Mesenchymal stem cell (in vitro differentiated cells and primary cell): ENCODE measurements at regions not wholly inside any gene's neighbourhood (a gene's known extent, or its start where the extent isn't known, plus 50 kb on each side); places are given as distances from the start of the nearest gene placed in this dataset.

ENCODE experiments used
- DNase-seq: peaks from one replicate; pipeline ENCODE4 v3.0.0-alpha.2; 2013
- H2AFZ ChIP-seq: one replicate; pipeline ENCODE4 v1.6.1; 2013; ENCODE audit warnings: low read depth, mild to moderate bottlenecking, control low read depth, inconsistent platforms, low read length, moderate library complexity
- H2AK5ac ChIP-seq: 2 replicates; pipeline ENCODE4 v1.6.1; 2013; ENCODE audit warnings: low read length, moderate library complexity, mild to moderate bottlenecking, inconsistent platforms; ENCODE audit not compliant: severe bottlenecking
- H2BK120ac ChIP-seq: one replicate; pipeline ENCODE4 v1.6.1; 2013; ENCODE audit warnings: low read depth, mild to moderate bottlenecking, inconsistent platforms, low read length, moderate library complexity
- H2BK12ac ChIP-seq, 2 experiments: one replicate each; pipeline ENCODE4 v1.6.1; 2013; ENCODE audit warnings: inconsistent platforms in 2 of 2, low read length in 2 of 2, mild to moderate bottlenecking in 2 of 2, moderate library complexity in 2 of 2, control low read depth in 1 of 2
- H2BK15ac ChIP-seq: one replicate; pipeline ENCODE4 v1.6.1; 2013; ENCODE audit warnings: mild to moderate bottlenecking, low read depth, inconsistent platforms; ENCODE audit not compliant: poor library complexity, severe bottlenecking
- H2BK5ac ChIP-seq: 2 replicates; pipeline ENCODE4 v1.6.1; 2013; ENCODE audit warnings: low read depth, mild to moderate bottlenecking, low read length, control low read depth, inconsistent platforms; ENCODE audit not compliant: poor library complexity, severe bottlenecking
- H3K14ac ChIP-seq, 2 experiments: one replicate each; pipeline ENCODE4 v1.6.1; 2013; ENCODE audit warnings: inconsistent platforms in 2 of 2, low read length in 2 of 2, control low read depth in 1 of 2, mild to moderate bottlenecking in 1 of 2, moderate library complexity in 1 of 2
- H3K18ac ChIP-seq, 2 experiments: one replicate each; pipeline ENCODE4 v1.6.1; 2013; ENCODE audit warnings: inconsistent platforms in 2 of 2, low read length in 2 of 2, control low read depth in 1 of 2, low read depth in 1 of 2, mild to moderate bottlenecking in 1 of 2
- H3K23ac ChIP-seq, 2 experiments: one replicate each; pipeline ENCODE4 v1.6.1; 2013; ENCODE audit warnings: inconsistent platforms in 2 of 2, low read length in 2 of 2, mild to moderate bottlenecking in 2 of 2, moderate library complexity in 2 of 2, control low read depth in 1 of 2
- H3K27ac ChIP-seq: 2 replicates; pipeline ENCODE4 v1.5.1; 2013; ENCODE audit warnings: mild to moderate bottlenecking, moderate library complexity, low read length, control low read depth, inconsistent platforms; ENCODE audit not compliant: poor library complexity, severe bottlenecking
- H3K27me3 ChIP-seq, 2 experiments: 2 replicates each; pipeline versions ENCODE4 v1.6.1 to v1.7.0; 2013; ENCODE audit warnings: low read length in 2 of 2, mild to moderate bottlenecking in 2 of 2, moderate library complexity in 2 of 2, control low read depth in 1 of 2, inconsistent platforms in 1 of 2; ENCODE audit not compliant: control insufficient read depth in 1 of 2, insufficient read depth in 1 of 2
- H3K36me3 ChIP-seq, 2 experiments: 2 replicates each; pipeline versions ENCODE4 v1.6.1 to v1.7.0; 2013; ENCODE audit warnings: low read length in 2 of 2, control low read depth in 1 of 2, inconsistent platforms in 1 of 2, low read depth in 1 of 2, mild to moderate bottlenecking in 1 of 2; ENCODE audit not compliant: insufficient read depth in 2 of 2, control insufficient read depth in 1 of 2
- H3K4ac ChIP-seq, 2 experiments: one replicate each; pipeline ENCODE4 v1.6.1; 2013; ENCODE audit warnings: inconsistent platforms in 2 of 2, low read length in 2 of 2, mild to moderate bottlenecking in 2 of 2, moderate library complexity in 2 of 2, control low read depth in 1 of 2, low read depth in 1 of 2
- H3K4me1 ChIP-seq: 2 replicates; pipeline ENCODE4 v1.6.1; 2013; ENCODE audit warnings: low read depth, low read length, control low read depth; ENCODE audit not compliant: control insufficient read depth, insufficient read depth
- H3K4me2 ChIP-seq: 2 replicates; pipeline ENCODE4 v1.6.1; 2013; ENCODE audit warnings: low read length, mild to moderate bottlenecking, inconsistent platforms; ENCODE audit not compliant: poor library complexity, severe bottlenecking
- H3K4me3 ChIP-seq, 2 experiments: 2 replicates each; pipeline versions ENCODE4 v1.5.1 to v1.7.0; 2013; ENCODE audit warnings: low read length in 2 of 2, mild to moderate bottlenecking in 2 of 2, control low read depth in 1 of 2, low read depth in 1 of 2; ENCODE audit not compliant: insufficient read depth in 1 of 2
- H3K79me1 ChIP-seq: replicated peaks from 2 replicates; pipeline ENCODE4 v1.6.1; 2013; ENCODE audit warnings: mild to moderate bottlenecking, control low read depth, low read length, inconsistent platforms; ENCODE audit not compliant: poor library complexity, severe bottlenecking
- H3K9ac ChIP-seq: 2 replicates; pipeline ENCODE4 v1.7.0; 2013; ENCODE audit warnings: mild to moderate bottlenecking, low read length, moderate library complexity
- H3K9me3 ChIP-seq: 2 replicates; pipeline ENCODE4 v1.7.0; 2013; ENCODE audit warnings: mild to moderate bottlenecking, low read length; ENCODE audit not compliant: control insufficient read depth
- H4K8ac ChIP-seq: one replicate; pipeline ENCODE4 v1.6.1; 2013; ENCODE audit warnings: inconsistent platforms, mild to moderate bottlenecking, low read length, moderate library complexity
- H4K91ac ChIP-seq: one replicate; pipeline ENCODE4 v1.6.1; 2013; ENCODE audit warnings: mild to moderate bottlenecking, low read length, inconsistent platforms
- WGBS: methylation state at CpG from one replicate; pipeline ENCODE4 v1.1.7; 2013; ENCODE audit warnings: mixed read lengths; 5-methylcytosine and 5-hydroxymethylcytosine counted together

DNA sequence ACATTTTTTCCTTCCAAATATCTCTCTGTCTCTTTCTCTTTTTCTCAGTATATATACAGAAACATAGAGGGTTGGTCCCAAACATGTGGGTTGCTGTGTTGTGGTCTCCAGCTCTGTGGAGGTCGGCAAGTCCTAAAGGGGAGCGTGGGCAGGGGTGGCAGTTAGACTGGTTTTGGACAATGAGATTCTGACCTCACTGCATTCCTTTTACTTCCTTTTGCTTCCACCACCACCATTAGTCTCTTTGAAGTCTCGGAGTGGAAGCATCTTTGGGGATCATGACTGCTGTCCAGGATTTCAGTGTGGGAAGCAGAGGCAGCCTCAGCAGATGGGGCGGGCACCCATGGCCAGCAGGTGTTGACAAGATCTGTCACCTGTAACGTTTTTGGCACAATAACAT is 1091.8 kb downstream of the RAPGEF2 start:
- H3K23ac ChIP-seq = no peak overlapping the region
- no peaks in the 10 kb centered on the region for H3K79me1 ChIP-seq
- peak overlapping the region; percentile 1 for H2AFZ ChIP-seq
- H2BK15ac ChIP-seq = no peak overlapping the region
- H4K91ac ChIP-seq = no peak overlapping the region
- H4K8ac ChIP-seq = no peak overlapping the region
- no peak overlapping the region for H3K14ac ChIP-seq
- no peak overlapping the region for H2BK12ac ChIP-seq
- peaks cover 13% of the 10 kb centered on the region for H3K9me3 ChIP-seq
- no peak for DNase-seq
- H3K4me1 ChIP-seq = no peaks in the 10 kb centered on the region
- no peak overlapping the region for H2AK5ac ChIP-seq
- H3K4ac ChIP-seq = no peak overlapping the region
- H2BK5ac ChIP-seq = no peak overlapping the region
- H2BK120ac ChIP-seq = no peak overlapping the region
- 89% methylated on average over 1 of the region's 5 CpGs for WGBS
- H3K4me3 ChIP-seq = no peak overlapping the region
- no peak overlapping the region for H3K9ac ChIP-seq
- no peaks in the 10 kb centered on the region for H3K36me3 ChIP-seq
- no peak overlapping the region for H3K27ac ChIP-seq
- H3K18ac ChIP-seq = no peak overlapping the region
- no peaks in the 10 kb centered on the region for H3K27me3 ChIP-seq
- no peak overlapping the region for H3K4me2 ChIP-seq

DNA sequence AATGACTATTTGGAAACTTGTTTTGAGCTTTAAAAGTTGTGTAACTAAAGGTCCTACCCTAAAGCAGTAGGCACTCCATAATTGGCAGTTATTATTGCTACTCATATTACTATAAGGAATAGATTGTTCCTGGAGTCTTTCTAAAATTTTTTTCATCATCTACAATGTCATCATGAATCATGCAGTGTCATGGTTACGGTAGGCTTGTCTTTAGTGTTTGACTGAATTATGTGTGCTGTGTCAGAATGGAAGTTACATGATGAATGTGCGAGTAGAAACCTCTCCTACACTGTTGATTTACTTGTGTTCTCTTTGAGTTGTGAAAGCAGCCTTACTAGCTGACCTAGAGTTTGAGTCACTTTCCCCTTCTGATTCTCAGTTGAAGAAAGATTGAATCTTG is 1099.9 kb downstream of the RAPGEF2 start:
- Histone ChIP-seq H2AK5ac (no peak overlapping the region), H3K36me3 (no peaks in the 10 kb centered on the region), H4K8ac (no peak overlapping the region), H3K14ac (no peak overlapping the region), H4K91ac (no peak overlapping the region), H3K9me3 (peaks cover 17% of the 10 kb centered on the region), H3K27ac (no peak overlapping the region), H2AFZ (no peak overlapping the region), H3K4me2 (no peak overlapping the region), H3K79me1 (no peaks in the 10 kb centered on the region), H3K4me1 (no peaks in the 10 kb centered on the region), H2BK12ac (no peak overlapping the region), H3K9ac (no peak overlapping the region), H2BK15ac (no peak overlapping the region), H2BK5ac (no peak overlapping the region), H3K23ac (no peak overlapping the region), H3K27me3 (no peaks in the 10 kb centered on the region), H2BK120ac (no peak overlapping the region), H3K18ac (no peak overlapping the region), H3K4me3 (no peak overlapping the region), H3K4ac (no peak overlapping the region)
- DNase-seq = no peak
- 40% methylated on average over 1 of the region's 2 CpGs for WGBS

DNA sequence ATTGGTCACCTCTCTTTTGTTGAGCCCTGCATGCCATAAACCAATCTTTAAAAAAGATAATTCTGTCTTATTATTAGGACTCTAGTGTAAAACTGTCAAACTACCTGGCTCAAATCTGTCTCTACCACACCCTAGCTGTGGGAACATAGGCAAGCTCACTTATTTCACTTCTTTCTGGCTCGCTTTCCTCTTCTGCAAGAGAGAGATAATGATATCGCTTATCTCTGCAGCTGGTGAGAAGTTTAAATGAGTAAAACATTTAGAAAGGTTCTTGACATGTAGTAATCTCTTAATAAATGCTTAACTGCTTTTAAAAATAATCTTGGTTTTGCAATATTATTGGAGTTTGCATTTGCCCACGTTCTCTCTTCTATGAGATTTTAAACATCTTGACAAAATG is 1109.2 kb downstream of the RAPGEF2 start:
- no peaks in the 10 kb centered on the region for H3K27me3 ChIP-seq
- no peaks in the 10 kb centered on the region for H3K36me3 ChIP-seq
- no peak overlapping the region for H2AK5ac ChIP-seq
- no peak overlapping the region for H3K4me2 ChIP-seq
- H3K18ac ChIP-seq = no peak overlapping the region
- H4K91ac ChIP-seq = no peak overlapping the region
- no peak overlapping the region for H2BK15ac ChIP-seq
- no peak for DNase-seq
- H2BK5ac ChIP-seq = no peak overlapping the region
- no peak overlapping the region for H2BK12ac ChIP-seq
- no peaks in the 10 kb centered on the region for H3K4me1 ChIP-seq
- H3K9ac ChIP-seq = no peak overlapping the region
- no peak overlapping the region for H2BK120ac ChIP-seq
- H3K9me3 ChIP-seq = peaks cover 3% of the 10 kb centered on the region
- no peak overlapping the region for H3K14ac ChIP-seq
- H3K27ac ChIP-seq = no peak overlapping the region
- no peak overlapping the region for H3K4me3 ChIP-seq
- no CpG with 5 or more reads among the region's 3 CpGs for WGBS
- H2AFZ ChIP-seq = no peak overlapping the region
- no peaks in the 10 kb centered on the region for H3K79me1 ChIP-seq
- no peak overlapping the region for H4K8ac ChIP-seq
- H3K4ac ChIP-seq = no peak overlapping the region
- H3K23ac ChIP-seq = no peak overlapping the region

DNA sequence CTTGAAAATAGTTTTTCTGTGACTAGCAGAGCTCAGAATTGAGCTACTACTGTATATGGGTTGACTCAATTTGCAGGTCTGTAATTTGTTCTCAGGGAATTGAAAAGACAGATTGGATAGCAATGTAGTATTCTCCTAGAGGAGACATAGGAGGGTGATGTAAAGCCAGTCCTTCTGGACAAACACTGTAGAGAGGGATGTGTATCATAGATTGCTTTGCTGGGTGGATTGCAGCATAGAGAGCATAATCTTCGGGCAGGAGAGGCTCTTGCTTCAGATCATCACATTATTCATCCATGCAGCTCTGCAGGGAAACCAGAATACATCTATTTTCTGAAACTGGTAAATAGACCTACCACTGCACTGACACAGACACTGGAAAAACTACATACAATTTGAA is 1110.5 kb downstream of the RAPGEF2 start:
- Histone ChIP-seq H3K27me3 (no peaks in the 10 kb centered on the region), H2AFZ (no peak overlapping the region), H3K14ac (no peak overlapping the region), H4K8ac (no peak overlapping the region), H3K36me3 (no peaks in the 10 kb centered on the region), H3K4me3 (no peak overlapping the region), H3K4me2 (no peak overlapping the region), H2AK5ac (no peak overlapping the region), H2BK15ac (no peak overlapping the region), H2BK12ac (no peak overlapping the region), H3K9ac (no peak overlapping the region), H4K91ac (no peak overlapping the region), H2BK5ac (no peak overlapping the region), H3K27ac (no peak overlapping the region), H3K23ac (no peak overlapping the region), H3K4me1 (no peaks in the 10 kb centered on the region), H3K9me3 (peaks cover 8% of the 10 kb centered on the region), H3K4ac (no peak overlapping the region), H3K18ac (no peak overlapping the region), H3K79me1 (no peaks in the 10 kb centered on the region), H2BK120ac (no peak overlapping the region)
- 40% methylated on average over 1 of the region's 1 CpG for WGBS
- no peak for DNase-seq
